ENCODE measurements at regions not wholly inside any gene's neighbourhood (a gene's known extent, or its start where the extent isn't known, plus 50 kb on each side); places are given as distances from the start of the nearest gene placed in this dataset.

DNA sequence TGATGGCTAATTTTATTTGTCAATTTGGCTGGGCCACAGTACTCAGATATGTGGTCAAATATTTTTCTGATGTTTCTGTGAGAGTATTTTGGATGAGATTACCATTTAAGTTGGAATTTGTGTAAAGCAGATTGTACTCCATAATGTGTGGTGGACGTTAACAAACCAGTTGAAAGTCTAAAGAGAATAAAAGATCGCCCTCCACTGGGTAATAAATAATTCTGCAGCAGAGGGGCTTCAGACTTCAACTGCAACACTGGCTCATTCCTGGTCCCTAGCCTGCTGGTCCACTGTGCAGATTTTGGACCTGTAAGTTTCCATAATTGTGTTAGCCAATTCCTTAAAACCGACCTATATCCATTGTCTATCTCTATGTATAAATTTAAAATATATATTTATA lies 540.3 kb downstream of the PCDH18 start:
- H3K4me3 ChIP-seq (replicated peaks in 1 of 2; ENCODE audit: low read depth in 2 of 2, low read length in 2 of 2): no peak overlapping the region
- TF ChIP-seq CTCF (IDR thresholded peaks at IDR 0.05; ENCODE audit: low read depth, low read length): no peak
- no peak for DNase-seq (ENCODE audit: low read depth in 2 of 2)

GRCh38 chr4:136985683-136986082 lies 546.6 kb downstream of the PCDH18 start:
- DNase-seq (ENCODE audit: low read depth in 2 of 2): no peak
- H3K4me3 ChIP-seq (replicated peaks in 1 of 2; ENCODE audit: low read depth in 2 of 2, low read length in 2 of 2): no peak overlapping the region
- TF ChIP-seq CTCF (IDR thresholded peaks at IDR 0.05; ENCODE audit: low read depth, low read length): no peak

- TF ChIP-seq CTCF (IDR thresholded peaks at IDR 0.05; ENCODE audit: low read depth, low read length): no peak
- no peak for DNase-seq (ENCODE audit: low read depth in 2 of 2)
- no peak overlapping the region for H3K4me3 ChIP-seq (replicated peaks in 1 of 2; ENCODE audit: low read depth in 2 of 2, low read length in 2 of 2)
Observed at GRCh38 chr4:136967069-136967468, 565.2 kb downstream of the PCDH18 start.

GRCh38 chr4:136965478-136965877 lies 566.8 kb downstream of the PCDH18 start:
- no peak for TF ChIP-seq CTCF (IDR thresholded peaks at IDR 0.05; ENCODE audit: low read depth, low read length)

DNA sequence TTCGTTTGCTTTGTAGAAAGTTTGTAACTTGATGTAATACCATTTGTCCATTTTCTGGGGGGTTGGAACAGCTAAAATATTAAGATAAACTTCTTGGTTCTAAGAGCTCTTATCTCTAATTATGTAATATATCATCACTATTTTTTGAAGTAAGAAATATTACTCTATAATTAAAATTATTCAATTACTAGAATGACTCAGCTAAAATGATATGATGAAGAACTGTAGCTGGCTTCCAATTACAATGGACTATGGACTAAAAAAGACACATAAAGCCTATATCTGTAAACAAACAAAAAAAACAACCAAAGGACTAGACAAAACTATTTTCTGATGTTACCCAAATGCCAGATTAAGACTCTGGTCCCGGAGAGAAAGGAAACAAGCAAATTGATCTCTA lies 569.4 kb downstream of the PCDH18 start:
- no peak overlapping the region for H3K4me3 ChIP-seq (replicated peaks in 1 of 2; ENCODE audit: low read depth in 2 of 2, low read length in 2 of 2)
- DNase-seq (ENCODE audit: low read depth in 2 of 2): no peak
- TF ChIP-seq CTCF (IDR thresholded peaks at IDR 0.05; ENCODE audit: low read depth, low read length): no peak

More at GRCh38 chr4:136965478-136965877, 566.8 kb downstream of the PCDH18 start:
- no peak overlapping the region for H3K4me3 ChIP-seq (replicated peaks in 1 of 2; ENCODE audit: low read depth in 2 of 2, low read length in 2 of 2)
- no peak for DNase-seq (ENCODE audit: low read depth in 2 of 2)

- no peak for TF ChIP-seq CTCF (IDR thresholded peaks at IDR 0.05; ENCODE audit: low read depth, low read length)
- no peak for DNase-seq (ENCODE audit: low read depth in 2 of 2)
- H3K4me3 ChIP-seq (replicated peaks in 1 of 2; ENCODE audit: low read depth in 2 of 2, low read length in 2 of 2): no peak overlapping the region
Observed at GRCh38 chr4:136946307-136946907, 585.9 kb downstream of the PCDH18 start.

GRCh38 chr4:136939781-136940180 lies 592.5 kb downstream of the PCDH18 start:
- H3K4me3 ChIP-seq (replicated peaks in 1 of 2; ENCODE audit: low read depth in 2 of 2, low read length in 2 of 2): no peak overlapping the region
- no peak for TF ChIP-seq CTCF (IDR thresholded peaks at IDR 0.05; ENCODE audit: low read depth, low read length)
- DNase-seq (ENCODE audit: low read depth in 2 of 2): peak in 1 of 2 donors; percentile 3

Data from cardiac fibroblast (primary cell).